Gastrocnemius medialis (tissue), 4 donors: ENCODE measurements at regions not wholly inside any gene's neighbourhood (a gene's known extent, or its start where the extent isn't known, plus 50 kb on each side); places are given as distances from the start of the nearest gene placed in this dataset.

Source experiments
- POLR2A ChIP-seq, 2 donors: fragments of 450-650 bp; IDR thresholded peaks; one replicate each; pipeline ENCODE4 v1.6.1; 2017; ENCODE audit warnings: antibody characterized with exemption in 2 of 2, mild to moderate bottlenecking in 2 of 2, moderate library complexity in 2 of 2
- TF ChIP-seq, protein P1 (sequence below), 5 experiments: fragments of 450-650 bp in 3 of 5; fragments of 200-600 bp in 2 of 5; sonication (generic) in 2 of 5; IDR thresholded peaks in 4 of 5; conservative IDR thresholded peaks in 1 of 5; 1 replicate in 4 of 5; 2 replicates in 1 of 5; pipeline ENCODE4 v1.5.1; 2016 to 2019; ENCODE audit warnings: antibody characterized with exemption in 5 of 5, mild to moderate bottlenecking in 3 of 5, moderate library complexity in 3 of 5

DNA sequence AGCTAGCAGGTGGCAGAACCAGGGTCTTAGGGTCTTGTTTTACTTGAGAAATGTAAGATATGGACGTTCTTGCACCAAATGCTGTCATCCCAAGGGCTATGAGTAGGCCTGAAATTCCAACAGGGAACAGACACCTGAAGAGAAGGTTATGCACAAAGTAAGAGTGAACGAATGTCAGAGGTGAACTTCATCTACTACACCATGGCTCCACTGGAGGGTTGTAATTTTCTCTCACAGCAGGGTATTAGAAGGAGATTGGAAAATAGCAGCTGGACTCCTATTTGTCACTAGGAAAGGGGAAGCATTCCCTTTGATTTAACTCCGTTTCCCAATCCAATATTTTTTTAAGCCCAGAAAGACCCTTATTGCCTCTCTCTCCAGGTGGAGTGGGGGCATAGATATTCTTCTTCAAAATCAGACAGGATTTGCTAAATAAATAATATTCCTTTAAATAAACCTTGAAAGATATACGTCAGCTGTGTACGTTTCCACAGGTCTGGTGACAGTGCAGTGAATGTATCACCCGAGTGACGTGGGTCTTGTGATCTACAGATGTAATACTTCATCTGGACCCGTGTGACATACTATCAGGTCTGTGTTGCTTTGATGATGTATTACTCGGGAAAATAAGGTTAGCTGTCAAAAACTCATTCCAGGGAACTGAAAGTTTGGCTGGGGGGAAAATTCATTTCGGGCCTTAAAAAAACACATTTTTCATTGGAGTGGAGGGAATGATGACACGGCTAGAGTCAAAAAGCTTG, 302.6 kb downstream of the CHL1 start:
- TF ChIP-seq, protein P1, sequence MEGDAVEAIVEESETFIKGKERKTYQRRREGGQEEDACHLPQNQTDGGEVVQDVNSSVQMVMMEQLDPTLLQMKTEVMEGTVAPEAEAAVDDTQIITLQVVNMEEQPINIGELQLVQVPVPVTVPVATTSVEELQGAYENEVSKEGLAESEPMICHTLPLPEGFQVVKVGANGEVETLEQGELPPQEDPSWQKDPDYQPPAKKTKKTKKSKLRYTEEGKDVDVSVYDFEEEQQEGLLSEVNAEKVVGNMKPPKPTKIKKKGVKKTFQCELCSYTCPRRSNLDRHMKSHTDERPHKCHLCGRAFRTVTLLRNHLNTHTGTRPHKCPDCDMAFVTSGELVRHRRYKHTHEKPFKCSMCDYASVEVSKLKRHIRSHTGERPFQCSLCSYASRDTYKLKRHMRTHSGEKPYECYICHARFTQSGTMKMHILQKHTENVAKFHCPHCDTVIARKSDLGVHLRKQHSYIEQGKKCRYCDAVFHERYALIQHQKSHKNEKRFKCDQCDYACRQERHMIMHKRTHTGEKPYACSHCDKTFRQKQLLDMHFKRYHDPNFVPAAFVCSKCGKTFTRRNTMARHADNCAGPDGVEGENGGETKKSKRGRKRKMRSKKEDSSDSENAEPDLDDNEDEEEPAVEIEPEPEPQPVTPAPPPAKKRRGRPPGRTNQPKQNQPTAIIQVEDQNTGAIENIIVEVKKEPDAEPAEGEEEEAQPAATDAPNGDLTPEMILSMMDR (IDR thresholded peaks at IDR 0.05 in 4 of 5, conservative IDR thresholded peaks at IDR 0.05 in 1 of 5) = no peak
- no peak for TF ChIP-seq POLR2A (IDR thresholded peaks at IDR 0.05)
